ENCODE measurements at regions not wholly inside any gene's neighbourhood (a gene's known extent, or its start where the extent isn't known, plus 50 kb on each side); places are given as distances from the start of the nearest gene placed in this dataset.

DNA sequence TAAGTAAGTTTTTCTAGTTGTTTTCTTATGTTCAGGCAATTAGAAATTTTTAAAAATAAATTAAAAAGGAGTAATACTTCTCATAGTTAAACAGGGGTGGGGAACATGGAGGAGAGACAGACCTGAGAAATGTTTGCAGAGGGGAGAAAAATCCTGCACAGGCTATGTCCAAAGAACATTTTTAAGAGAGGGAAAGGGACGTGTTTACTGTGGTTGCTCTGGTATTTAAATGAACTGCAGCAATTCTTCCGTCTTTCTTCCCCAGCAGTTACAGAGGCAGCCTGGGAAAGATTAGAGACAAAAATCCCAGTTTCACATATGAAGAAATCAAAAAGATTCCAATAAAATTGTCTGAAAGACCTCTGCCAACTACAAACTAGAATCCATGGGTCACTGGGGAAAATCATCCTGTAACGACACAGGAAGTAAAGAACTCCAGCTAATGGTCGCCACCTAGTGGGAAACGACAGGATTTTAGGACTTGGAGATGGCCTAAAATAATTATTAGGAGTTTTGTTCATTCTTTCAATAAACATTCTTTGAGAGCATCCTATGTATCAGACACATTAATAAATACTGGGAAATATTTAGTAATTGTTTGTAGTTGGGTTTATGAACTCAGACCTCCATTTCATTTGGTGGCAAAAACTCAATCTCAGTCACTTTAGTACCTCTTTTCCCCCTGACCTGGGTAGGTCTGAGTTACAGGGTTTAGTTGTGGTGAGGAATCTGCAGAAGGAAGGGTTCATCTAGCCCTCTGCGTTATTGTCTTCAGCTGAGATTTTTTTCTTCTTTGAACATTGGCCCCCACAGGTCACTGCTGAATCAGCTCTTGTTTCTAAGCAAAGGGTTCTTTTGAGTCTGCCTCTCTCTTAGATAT lies 69.9 kb upstream of the GOLIM4 start:
- peak; percentile 83 for TF ChIP-seq CTCF (conservative IDR thresholded peaks at IDR 0.05; ENCODE audit: low read depth, low read length)
- H3K4me3 ChIP-seq (ENCODE audit: low read depth, low read length): no peak overlapping the region
- peak; percentile 88 for DNase-seq (ENCODE audit: low read depth)

GRCh38 chr3:168162172-168162571 lies 66.4 kb upstream of the GOLIM4 start:
- peak; percentile 4 for DNase-seq (ENCODE audit: low read depth)
- no peak overlapping the region for H3K4me3 ChIP-seq (ENCODE audit: low read depth, low read length)
- TF ChIP-seq CTCF (conservative IDR thresholded peaks at IDR 0.05; ENCODE audit: low read depth, low read length): no peak

- no peak for DNase-seq (ENCODE audit: low read depth)
- no peak for TF ChIP-seq CTCF (conservative IDR thresholded peaks at IDR 0.05; ENCODE audit: low read depth, low read length)
- H3K4me3 ChIP-seq (ENCODE audit: low read depth, low read length): no peak overlapping the region
Observed at GRCh38 chr3:168161696-168162095, 66.0 kb upstream of the GOLIM4 start.

DNA sequence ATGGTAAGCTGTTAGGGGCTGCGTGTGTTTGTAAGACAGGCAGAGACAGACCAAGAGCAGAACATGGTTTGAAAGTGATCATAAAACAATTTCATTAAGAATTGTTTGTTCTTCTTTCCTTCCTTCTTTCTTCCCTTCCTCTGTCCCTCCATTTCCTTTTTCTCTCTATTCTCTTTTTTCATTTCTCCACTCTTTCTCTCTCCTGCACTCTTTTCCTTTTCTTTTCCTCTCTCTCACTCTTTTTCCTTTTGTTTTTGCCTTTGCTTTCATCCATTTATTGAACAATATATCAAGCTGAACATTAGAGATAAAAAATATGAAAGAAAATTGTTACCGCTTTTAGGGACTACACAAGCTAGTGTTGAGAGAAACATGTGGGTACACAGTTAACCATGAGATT lies 62.2 kb upstream of the GOLIM4 start:
- no peak for DNase-seq (ENCODE audit: low read depth)
- no peak for TF ChIP-seq CTCF (conservative IDR thresholded peaks at IDR 0.05; ENCODE audit: low read depth, low read length)
- H3K4me3 ChIP-seq (ENCODE audit: low read depth, low read length): no peak overlapping the region

GRCh38 chr3:168157099-168157700 lies 61.5 kb upstream of the GOLIM4 start:
- DNase-seq (ENCODE audit: low read depth): no peak
- TF ChIP-seq CTCF (conservative IDR thresholded peaks at IDR 0.05; ENCODE audit: low read depth, low read length): no peak
- no peak overlapping the region for H3K4me3 ChIP-seq (ENCODE audit: low read depth, low read length)

DNA sequence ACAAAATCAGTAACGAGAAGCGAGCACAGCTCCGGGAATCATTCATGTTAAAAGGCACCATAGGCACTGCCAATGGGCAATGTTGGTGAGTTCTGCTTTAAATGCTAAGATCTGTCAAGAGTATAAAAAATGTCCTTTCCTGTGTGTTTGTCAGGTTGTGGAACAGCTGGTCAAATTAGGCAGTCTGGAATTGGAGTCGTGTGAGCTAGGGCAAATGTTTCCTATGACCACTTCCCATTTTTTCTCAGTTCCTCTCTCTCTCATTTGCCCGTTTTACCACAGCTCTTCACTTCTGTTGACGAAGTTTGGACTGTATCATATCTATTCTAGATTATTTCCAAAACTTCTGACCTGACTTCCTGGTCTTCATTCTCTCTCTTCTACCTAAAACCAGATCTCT lies 60.8 kb upstream of the GOLIM4 start:
- H3K4me3 ChIP-seq (ENCODE audit: low read depth, low read length): no peak overlapping the region
- DNase-seq (ENCODE audit: low read depth): no peak

More for the DNA sequence above, 60.8 kb upstream of the GOLIM4 start:
- no peak for TF ChIP-seq CTCF (conservative IDR thresholded peaks at IDR 0.05; ENCODE audit: low read depth, low read length)
